IMR-90 (cell line): ENCODE measurements at regions not wholly inside any gene's neighbourhood (a gene's known extent, or its start where the extent isn't known, plus 50 kb on each side); places are given as distances from the start of the nearest gene placed in this dataset.

Experiments
- BHLHE40 ChIP-seq: fragments of 150-350 bp; IDR thresholded peaks from 2 replicates; pipeline ENCODE4 v1.6.1; 2016; ENCODE audit warnings: mild to moderate bottlenecking, low read depth, low read length
- CEBPB ChIP-seq: IDR thresholded peaks from 2 replicates; pipeline ENCODE4 v1.6.1; 2012; ENCODE audit warnings: low read depth, low read length, improper control_type of control experiment
- CHD1 ChIP-seq: IDR thresholded peaks from 2 replicates; pipeline ENCODE4 v1.6.1; 2012; ENCODE audit warnings: low read depth, low read length, improper control_type of control experiment
- FOS ChIP-seq: fragments of 150-350 bp; IDR thresholded peaks from 2 replicates; pipeline ENCODE4 v1.6.1; 2016; ENCODE audit warnings: low read depth, low read length
- MAZ ChIP-seq: IDR thresholded peaks from 2 replicates; pipeline ENCODE4 v1.6.1; 2012; ENCODE audit warnings: low read depth, mild to moderate bottlenecking, low read length, improper control_type of control experiment, moderate library complexity, borderline replicate concordance
- MXI1 ChIP-seq: IDR thresholded peaks from 2 replicates; pipeline ENCODE4 v1.6.1; 2012; ENCODE audit warnings: low read depth, mild to moderate bottlenecking, low read length, moderate library complexity, borderline replicate concordance
- NFE2L2 ChIP-seq: fragments of 150-350 bp; IDR thresholded peaks from 2 replicates; pipeline ENCODE4 v1.6.1; 2016; ENCODE audit warnings: low read depth, mild to moderate bottlenecking, low read length
- POLR2A ChIP-seq: IDR thresholded peaks from 2 replicates; pipeline ENCODE4 v1.6.1; 2012; ENCODE audit warnings: mild to moderate bottlenecking, low read depth, low read length
- RAD21 ChIP-seq: IDR thresholded peaks from 2 replicates; pipeline ENCODE4 v1.6.1; 2012; ENCODE audit warnings: low read length, improper control_type of control experiment
- RCOR1 ChIP-seq: IDR thresholded peaks from 2 replicates; pipeline ENCODE4 v1.6.1; 2012; ENCODE audit warnings: mild to moderate bottlenecking, low read length, improper control_type of control experiment; ENCODE audit not compliant: insufficient replicate concordance
- TF ChIP-seq, protein P1 (sequence below): conservative IDR thresholded peaks from 2 replicates; pipeline ENCODE4 v1.5.1; 2012; ENCODE audit warnings: mild to moderate bottlenecking, low read depth, low read length, improper control_type of control experiment
- TF ChIP-seq, protein P2 (sequence below): fragments of 150-350 bp; IDR thresholded peaks from 2 replicates; pipeline ENCODE4 v1.6.1; 2016; ENCODE audit warnings: low read depth, mild to moderate bottlenecking, low read length, moderate library complexity, borderline replicate concordance
- TF ChIP-seq, protein P3 (sequence below): fragments of 150-350 bp; IDR thresholded peaks from 2 replicates; pipeline ENCODE4 v1.6.1; 2017; ENCODE audit warnings: mild to moderate bottlenecking, antibody characterized with exemption, low read length, low read depth

DNA sequence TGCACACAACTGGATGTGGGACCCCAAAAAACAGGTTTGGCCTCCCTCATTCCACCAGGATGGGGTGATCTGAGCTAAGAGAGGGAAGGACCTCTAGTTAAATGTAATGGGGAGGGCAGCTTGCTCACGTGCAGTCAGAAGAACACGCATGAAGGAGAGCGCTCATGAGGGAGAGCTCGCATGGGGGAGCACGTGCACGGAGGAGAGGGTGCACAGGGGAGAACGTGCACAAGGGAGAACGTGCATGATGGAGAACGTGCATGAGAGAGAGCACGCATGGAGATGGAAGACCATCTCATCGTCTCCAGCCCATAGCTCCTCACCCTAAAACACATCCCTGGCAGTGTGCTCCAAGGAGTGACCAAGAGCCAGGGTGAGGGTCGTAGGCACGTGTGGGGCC lies 141.2 kb downstream of the RBFOX3 start:
- TF ChIP-seq, protein P1, sequence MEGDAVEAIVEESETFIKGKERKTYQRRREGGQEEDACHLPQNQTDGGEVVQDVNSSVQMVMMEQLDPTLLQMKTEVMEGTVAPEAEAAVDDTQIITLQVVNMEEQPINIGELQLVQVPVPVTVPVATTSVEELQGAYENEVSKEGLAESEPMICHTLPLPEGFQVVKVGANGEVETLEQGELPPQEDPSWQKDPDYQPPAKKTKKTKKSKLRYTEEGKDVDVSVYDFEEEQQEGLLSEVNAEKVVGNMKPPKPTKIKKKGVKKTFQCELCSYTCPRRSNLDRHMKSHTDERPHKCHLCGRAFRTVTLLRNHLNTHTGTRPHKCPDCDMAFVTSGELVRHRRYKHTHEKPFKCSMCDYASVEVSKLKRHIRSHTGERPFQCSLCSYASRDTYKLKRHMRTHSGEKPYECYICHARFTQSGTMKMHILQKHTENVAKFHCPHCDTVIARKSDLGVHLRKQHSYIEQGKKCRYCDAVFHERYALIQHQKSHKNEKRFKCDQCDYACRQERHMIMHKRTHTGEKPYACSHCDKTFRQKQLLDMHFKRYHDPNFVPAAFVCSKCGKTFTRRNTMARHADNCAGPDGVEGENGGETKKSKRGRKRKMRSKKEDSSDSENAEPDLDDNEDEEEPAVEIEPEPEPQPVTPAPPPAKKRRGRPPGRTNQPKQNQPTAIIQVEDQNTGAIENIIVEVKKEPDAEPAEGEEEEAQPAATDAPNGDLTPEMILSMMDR = no peak
- TF ChIP-seq NFE2L2 = no peak
- TF ChIP-seq, protein P2, sequence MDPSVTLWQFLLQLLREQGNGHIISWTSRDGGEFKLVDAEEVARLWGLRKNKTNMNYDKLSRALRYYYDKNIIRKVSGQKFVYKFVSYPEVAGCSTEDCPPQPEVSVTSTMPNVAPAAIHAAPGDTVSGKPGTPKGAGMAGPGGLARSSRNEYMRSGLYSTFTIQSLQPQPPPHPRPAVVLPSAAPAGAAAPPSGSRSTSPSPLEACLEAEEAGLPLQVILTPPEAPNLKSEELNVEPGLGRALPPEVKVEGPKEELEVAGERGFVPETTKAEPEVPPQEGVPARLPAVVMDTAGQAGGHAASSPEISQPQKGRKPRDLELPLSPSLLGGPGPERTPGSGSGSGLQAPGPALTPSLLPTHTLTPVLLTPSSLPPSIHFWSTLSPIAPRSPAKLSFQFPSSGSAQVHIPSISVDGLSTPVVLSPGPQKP = no peak
- no peak for TF ChIP-seq FOS
- no peak for TF ChIP-seq CEBPB
- no peak for TF ChIP-seq BHLHE40
- TF ChIP-seq MAZ = no peak
- no peak for TF ChIP-seq POLR2A
- TF ChIP-seq MXI1 = no peak
- no peak for TF ChIP-seq RAD21
- no peak for TF ChIP-seq RCOR1
- TF ChIP-seq, protein P3, sequence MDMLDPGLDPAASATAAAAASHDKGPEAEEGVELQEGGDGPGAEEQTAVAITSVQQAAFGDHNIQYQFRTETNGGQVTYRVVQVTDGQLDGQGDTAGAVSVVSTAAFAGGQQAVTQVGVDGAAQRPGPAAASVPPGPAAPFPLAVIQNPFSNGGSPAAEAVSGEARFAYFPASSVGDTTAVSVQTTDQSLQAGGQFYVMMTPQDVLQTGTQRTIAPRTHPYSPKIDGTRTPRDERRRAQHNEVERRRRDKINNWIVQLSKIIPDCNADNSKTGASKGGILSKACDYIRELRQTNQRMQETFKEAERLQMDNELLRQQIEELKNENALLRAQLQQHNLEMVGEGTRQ = no peak
- no peak for TF ChIP-seq CHD1
